AG04449 (cell line): ENCODE measurements at regions not wholly inside any gene's neighbourhood (a gene's known extent, or its start where the extent isn't known, plus 50 kb on each side); places are given as distances from the start of the nearest gene placed in this dataset.

ENCODE experiments used
- CTCF ChIA-PET: fragments of 350-600 bp; formaldehyde crosslinking; extraction: SDS; loops from one replicate; lab custom pipeline; 2021; ENCODE audit warnings: antibody characterized with exemption; lab: Yijun Ruan, JAX
- POLR2A ChIA-PET: fragments of 400-600, 350-600 bp; formaldehyde crosslinking; extraction: SDS; loops from one replicate; lab custom pipeline; 2020; ENCODE audit warnings: antibody characterized with exemption, inconsistent platforms; lab: Yijun Ruan, JAX
- DNase-seq: peaks from one replicate; pipeline ENCODE4 v3.0.0-alpha.2; 2010; ENCODE audit warnings: low read depth, low spot score
- H3K4me3 ChIP-seq: 2 replicates; pipeline ENCODE4 v1.5.1; 2011; ENCODE audit warnings: low read depth, mild to moderate bottlenecking, control low read depth, low read length
- CTCF ChIP-seq: IDR thresholded peaks from one replicate; pipeline ENCODE4 v1.5.1; 2011; ENCODE audit warnings: mild to moderate bottlenecking, moderate library complexity, low read length, control low read depth, inconsistent platforms; ENCODE audit not compliant: insufficient read depth; ENCODE audit errors: missing control alignments

GRCh38 chr20:41923624-41924023 is 305.4 kb upstream of the CHD6 start:
- POLR2A ChIA-PET = no interaction called here
- TF ChIP-seq CTCF = no peak
- H3K4me3 ChIP-seq = no peak overlapping the region
- no peak for DNase-seq
- CTCF ChIA-PET = no interaction called here

- POLR2A ChIA-PET = no interaction called here
- H3K4me3 ChIP-seq = no peak overlapping the region
- no peak for TF ChIP-seq CTCF
- DNase-seq = no peak
- CTCF ChIA-PET = no interaction called here
Observed at GRCh38 chr20:41913146-41913545, 295.0 kb upstream of the CHD6 start.

- ChIA-PET POLR2A (no interaction called here), CTCF (no interaction called here)
- no peak overlapping the region for H3K4me3 ChIP-seq
- DNase-seq = no peak
- TF ChIP-seq CTCF = no peak
Observed at GRCh38 chr20:41910558-41910957, 292.4 kb upstream of the CHD6 start.

- DNase-seq = no peak
- TF ChIP-seq CTCF = no peak
- ChIA-PET POLR2A (no interaction called here), CTCF (no interaction called here)
- no peak overlapping the region for H3K4me3 ChIP-seq
Observed at GRCh38 chr20:41905199-41905598, 287.0 kb upstream of the CHD6 start.

- DNase-seq = no peak
- no peak for TF ChIP-seq CTCF
- ChIA-PET POLR2A (no interaction called here), CTCF (no interaction called here)
- H3K4me3 ChIP-seq = no peak overlapping the region
Observed at GRCh38 chr20:41903586-41903985, 285.4 kb upstream of the CHD6 start.

- no peak for DNase-seq
- CTCF ChIA-PET = no interaction called here
- POLR2A ChIA-PET = no interaction called here
- TF ChIP-seq CTCF = no peak
- H3K4me3 ChIP-seq = no peak overlapping the region
Observed at GRCh38 chr20:41902346-41902745, 284.2 kb upstream of the CHD6 start.
